ENCODE measurements at regions not wholly inside any gene's neighbourhood (a gene's known extent, or its start where the extent isn't known, plus 50 kb on each side); places are given as distances from the start of the nearest gene placed in this dataset.

- no peak for TF ChIP-seq POLR2A (IDR thresholded peaks at IDR 0.05)
- TF ChIP-seq CTCF (IDR thresholded peaks at IDR 0.05): no peak
- no peak overlapping the region for H3K27ac ChIP-seq
These were observed 163.0 kb upstream of the CCDC179 start for GRCh38 chr11:23023319-23023718.

GRCh38 chr11:23041001-23041503, 180.8 kb upstream of the CCDC179 start:
- TF ChIP-seq POLR2A (IDR thresholded peaks at IDR 0.05) (no peak), CTCF (IDR thresholded peaks at IDR 0.05) (no peak)
- no peak overlapping the region for H3K27ac ChIP-seq
- no peak for DNase-seq
- no peaks in the 10 kb centered on the region for H3K27me3 ChIP-seq
- peaks cover 0 to 5% (median 0%) of the 10 kb centered on the region in 4 donors for H3K4me1 ChIP-seq
- no peaks in the 10 kb centered on the region for H3K9me3 ChIP-seq
- H3K4me3 ChIP-seq: no peak overlapping the region
- no peaks in the 10 kb centered on the region for H3K36me3 ChIP-seq

More at GRCh38 chr11:23023319-23023718, 163.0 kb upstream of the CCDC179 start:
- H3K4me1 ChIP-seq: no peaks in the 10 kb centered on the region
- no peak overlapping the region for H3K4me3 ChIP-seq
- H3K36me3 ChIP-seq: no peaks in the 10 kb centered on the region
- no peaks in the 10 kb centered on the region for H3K27me3 ChIP-seq
- no peak for DNase-seq
- H3K9me3 ChIP-seq: no peaks in the 10 kb centered on the region

GRCh38 chr11:23058656-23059055, 198.4 kb upstream of the CCDC179 start:
- Histone ChIP-seq H3K36me3 (no peaks in the 10 kb centered on the region), H3K27ac (no peak overlapping the region), H3K4me3 (no peak overlapping the region), H3K9me3 (no peaks in the 10 kb centered on the region), H3K4me1 (no peaks in the 10 kb centered on the region), H3K27me3 (no peaks in the 10 kb centered on the region)
- no peak for DNase-seq
- TF ChIP-seq CTCF (IDR thresholded peaks at IDR 0.05) (no peak), POLR2A (IDR thresholded peaks at IDR 0.05) (no peak)

- Histone ChIP-seq H3K27ac (no peak overlapping the region), H3K36me3 (no peaks in the 10 kb centered on the region), H3K4me3 (no peak overlapping the region), H3K9me3 (no peaks in the 10 kb centered on the region), H3K4me1 (no peaks in the 10 kb centered on the region), H3K27me3 (no peaks in the 10 kb centered on the region)
- no peak for TF ChIP-seq POLR2A (IDR thresholded peaks at IDR 0.05)
- no peak for TF ChIP-seq CTCF (IDR thresholded peaks at IDR 0.05)
- no peak for DNase-seq
These were observed 203.0 kb upstream of the CCDC179 start for GRCh38 chr11:23063276-23063675.

- TF ChIP-seq POLR2A (IDR thresholded peaks at IDR 0.05) (no peak), CTCF (IDR thresholded peaks at IDR 0.05) (no peak)
- Histone ChIP-seq H3K36me3 (no peaks in the 10 kb centered on the region), H3K9me3 (no peaks in the 10 kb centered on the region), H3K27me3 (no peaks in the 10 kb centered on the region), H3K27ac (no peak overlapping the region), H3K4me1 (no peaks in the 10 kb centered on the region), H3K4me3 (no peak overlapping the region)
- DNase-seq: no peak
These were observed 218.2 kb upstream of the CCDC179 start for GRCh38 chr11:23078289-23078971.
